IMR-90 (cell line): ENCODE measurements at regions not wholly inside any gene's neighbourhood (a gene's known extent, or its start where the extent isn't known, plus 50 kb on each side); places are given as distances from the start of the nearest gene placed in this dataset.
"Not testable (repeated sequence)": the region's sequence is repeated elsewhere in the genome, so short reads cannot be mapped to it uniquely, and the experiment has no call there.

Source experiments
- BHLHE40 ChIP-seq: fragments of 150-350 bp; IDR thresholded peaks from 2 replicates; pipeline ENCODE4 v1.6.1; 2016; ENCODE audit warnings: mild to moderate bottlenecking, low read depth, low read length
- CTCF ChIP-seq: conservative IDR thresholded peaks from 2 replicates; pipeline ENCODE4 v1.5.1; 2012; ENCODE audit warnings: mild to moderate bottlenecking, low read depth, low read length, improper control_type of control experiment
- POLR2A ChIP-seq: IDR thresholded peaks from 2 replicates; pipeline ENCODE4 v1.6.1; 2012; ENCODE audit warnings: mild to moderate bottlenecking, low read depth, low read length
- RCOR1 ChIP-seq: IDR thresholded peaks from 2 replicates; pipeline ENCODE4 v1.6.1; 2012; ENCODE audit warnings: mild to moderate bottlenecking, low read length, improper control_type of control experiment; ENCODE audit not compliant: insufficient replicate concordance
- USF2 ChIP-seq: fragments of 150-350 bp; IDR thresholded peaks from 2 replicates; pipeline ENCODE4 v1.6.1; 2017; ENCODE audit warnings: mild to moderate bottlenecking, antibody characterized with exemption, low read length, low read depth

GRCh38 chr1:120239351-120239750 is 63.0 kb upstream of the SEC22B start:
- not testable (repeated sequence) for TF ChIP-seq RCOR1, CTCF, BHLHE40, USF2, POLR2A
